ENCODE measurements at regions not wholly inside any gene's neighbourhood (a gene's known extent, or its start where the extent isn't known, plus 50 kb on each side); places are given as distances from the start of the nearest gene placed in this dataset.
A peak's percentile ranks its signal among the peaks of the same experiment; 100 is the strongest.

DNA sequence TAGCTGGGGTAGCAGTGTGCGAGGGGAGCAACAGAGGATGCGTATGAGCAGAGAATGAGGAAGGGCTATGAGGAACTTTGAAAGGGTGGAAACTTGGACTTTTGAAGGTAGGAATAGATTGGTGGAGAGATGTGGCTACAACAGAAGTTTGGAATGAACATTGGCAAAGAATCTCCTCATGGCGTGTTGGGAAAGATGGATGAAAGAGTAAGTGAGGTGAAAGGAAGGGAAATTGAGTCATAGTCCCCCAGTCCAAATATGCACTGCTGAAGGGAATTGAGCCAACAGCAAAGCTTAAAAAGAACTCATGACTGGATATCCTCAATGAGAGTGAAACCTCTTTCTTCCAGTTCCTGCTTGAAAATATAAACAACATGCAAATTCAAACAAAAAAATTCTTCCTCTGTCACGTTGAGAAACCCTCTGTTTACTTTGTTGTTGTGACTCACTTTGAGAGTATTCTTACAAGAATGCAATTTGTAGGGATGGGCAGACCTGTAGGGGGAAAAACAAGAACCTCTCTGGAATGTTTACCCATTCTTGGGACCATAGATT is 313.2 kb upstream of the KCNJ16 start:
- TF ChIP-seq EZH2 (IDR thresholded peaks at IDR 0.05; ENCODE audit: insufficient read depth, poor library complexity, severe bottlenecking) (no peak), EZH2phosphoT487 (IDR thresholded peaks at IDR 0.05; ENCODE audit: insufficient read depth, low read depth) (0 out of 2 replicates have a peak, but pooled peaks have one; percentile 55)

Measured in GM23248 (cell line).